Stomach (tissue), 4 donors: ENCODE measurements at regions not wholly inside any gene's neighbourhood (a gene's known extent, or its start where the extent isn't known, plus 50 kb on each side); places are given as distances from the start of the nearest gene placed in this dataset.

Experiments used
- CTCF ChIP-seq, 7 experiments: fragments of 450-650 bp in 4 of 7; fragments of 200-600 bp in 3 of 7; sonication (generic) in 3 of 7; IDR thresholded peaks; one replicate each; pipeline ENCODE4 v1.5.1; 2016 to 2019; ENCODE audit warnings: antibody characterized with exemption in 7 of 7, control low read depth in 2 of 7, mild to moderate bottlenecking in 1 of 7
- EP300 ChIP-seq: sonication (generic); formaldehyde crosslinking; IDR thresholded peaks from one replicate; pipeline ENCODE4 v1.6.1; 2017; ENCODE audit warnings: antibody characterized with exemption
- POLR2A ChIP-seq, 4 donors: fragments of 450-650 bp; IDR thresholded peaks; one replicate each; pipeline ENCODE4 v1.6.1; 2016; ENCODE audit warnings: antibody characterized with exemption in 4 of 4, control low read depth in 2 of 4, mild to moderate bottlenecking in 1 of 4, moderate library complexity in 1 of 4
- POLR2AphosphoS5 ChIP-seq, 3 donors: sonication (generic); formaldehyde crosslinking; IDR thresholded peaks; one replicate each; pipeline ENCODE4 v1.6.1; 2016; ENCODE audit warnings: antibody characterized with exemption in 3 of 3

GRCh38 chr4:24000470-24000831, 110.6 kb upstream of the PPARGC1A start:
- no peak for TF ChIP-seq POLR2A (IDR thresholded peaks at IDR 0.05)
- no peak for TF ChIP-seq CTCF (IDR thresholded peaks at IDR 0.05)
- TF ChIP-seq EP300, result no peak
- TF ChIP-seq POLR2AphosphoS5 (IDR thresholded peaks at IDR 0.05), result no peak
